ENCODE measurements at regions not wholly inside any gene's neighbourhood (a gene's known extent, or its start where the extent isn't known, plus 50 kb on each side); places are given as distances from the start of the nearest gene placed in this dataset.

DNA sequence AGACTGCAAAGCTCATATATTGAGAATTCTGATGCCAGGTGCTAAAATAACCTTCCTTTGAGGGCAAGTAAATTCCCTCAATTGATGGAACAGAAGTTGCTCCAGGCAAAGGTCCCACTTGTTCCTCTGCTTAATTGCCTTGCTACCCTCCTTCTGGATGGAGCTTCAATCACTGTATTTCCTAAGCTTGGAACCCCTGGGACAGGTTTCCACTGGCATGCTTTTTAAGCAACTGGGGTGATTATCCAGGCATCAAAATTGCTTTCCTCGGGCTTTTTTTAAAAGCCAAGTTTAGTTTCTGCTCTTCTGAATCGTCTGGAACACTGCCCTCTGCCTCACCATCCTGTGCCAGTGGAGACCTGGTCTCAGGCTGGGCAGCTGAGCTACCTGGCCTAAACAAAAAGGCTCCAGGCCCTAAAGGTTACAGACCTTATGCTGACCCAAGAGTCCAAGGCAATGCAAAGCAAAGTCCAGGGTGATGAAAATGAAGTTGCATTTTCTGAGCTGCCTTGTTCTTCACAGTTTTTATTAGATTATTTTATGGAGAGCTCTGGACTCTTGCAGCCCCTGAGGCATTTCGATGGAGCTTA lies 167.9 kb upstream of the CD180 start:
- DNase-seq (ENCODE audit: low spot score) = no peak

- no peak for DNase-seq (ENCODE audit: low spot score)
Measured at GRCh38 chr5:67363963-67364362, 167.4 kb upstream of the CD180 start.

GRCh38 chr5:67363180-67363709 lies 166.6 kb upstream of the CD180 start:
- no peak for DNase-seq (ENCODE audit: low spot score)

GRCh38 chr5:67361932-67362729 lies 165.5 kb upstream of the CD180 start:
- no peak for DNase-seq (ENCODE audit: low spot score)

GRCh38 chr5:67360047-67360446 lies 163.4 kb upstream of the CD180 start:
- DNase-seq (ENCODE audit: low spot score) = no peak

DNA sequence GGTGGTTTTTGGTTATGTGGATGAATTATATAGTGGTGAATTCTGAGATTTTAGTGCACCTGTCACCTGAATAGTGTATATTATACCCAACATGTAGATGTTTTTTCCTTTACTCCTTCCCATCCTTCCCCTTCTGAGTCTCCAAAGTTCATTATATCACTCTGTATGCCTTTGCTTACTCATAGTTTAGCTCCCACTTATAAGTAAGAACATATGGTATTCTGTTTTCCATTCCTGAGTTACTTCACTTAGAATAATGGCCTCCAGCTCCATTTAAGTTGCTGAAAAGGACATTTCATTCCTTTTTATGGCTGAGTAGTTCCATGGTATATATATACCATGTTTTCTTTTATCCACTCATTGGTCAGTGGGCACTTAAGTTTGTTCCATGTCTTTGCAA lies 161.6 kb upstream of the CD180 start:
- DNase-seq (ENCODE audit: low spot score) = no peak

- no peak for DNase-seq (ENCODE audit: low spot score)
Measured at GRCh38 chr5:67355120-67355713, 158.6 kb upstream of the CD180 start.

GRCh38 chr5:67353500-67354450 lies 157.2 kb upstream of the CD180 start:
- DNase-seq (ENCODE audit: low spot score) = no peak

GRCh38 chr5:67350618-67351201 lies 154.1 kb upstream of the CD180 start:
- no peak for DNase-seq (ENCODE audit: low spot score)

DNA sequence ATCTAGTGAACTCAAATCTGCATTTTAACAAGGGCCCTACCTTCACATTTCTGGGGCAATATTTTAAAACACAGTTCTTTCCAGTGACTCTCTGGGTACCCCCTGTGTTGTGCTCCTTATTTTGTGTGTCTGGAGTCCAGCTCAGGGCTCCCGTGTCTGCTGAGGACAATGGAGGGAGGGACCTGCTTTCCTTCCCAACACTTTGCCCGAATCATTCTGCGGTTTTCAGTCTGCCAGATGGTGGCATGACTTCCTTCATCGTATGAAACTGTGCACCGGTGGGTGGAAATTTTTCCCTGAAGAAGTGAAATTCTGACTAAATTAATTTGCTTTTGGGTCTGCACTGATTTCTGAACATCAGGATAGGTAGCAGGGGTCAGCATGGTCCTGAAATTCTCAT lies 153.6 kb upstream of the CD180 start:
- no peak for DNase-seq (ENCODE audit: low spot score)

- DNase-seq (ENCODE audit: low spot score) = no peak
Measured at GRCh38 chr5:67347821-67348220, 151.2 kb upstream of the CD180 start.

- no peak for DNase-seq (ENCODE audit: low spot score)
Measured at GRCh38 chr5:67346611-67347010, 150.0 kb upstream of the CD180 start.

DNA sequence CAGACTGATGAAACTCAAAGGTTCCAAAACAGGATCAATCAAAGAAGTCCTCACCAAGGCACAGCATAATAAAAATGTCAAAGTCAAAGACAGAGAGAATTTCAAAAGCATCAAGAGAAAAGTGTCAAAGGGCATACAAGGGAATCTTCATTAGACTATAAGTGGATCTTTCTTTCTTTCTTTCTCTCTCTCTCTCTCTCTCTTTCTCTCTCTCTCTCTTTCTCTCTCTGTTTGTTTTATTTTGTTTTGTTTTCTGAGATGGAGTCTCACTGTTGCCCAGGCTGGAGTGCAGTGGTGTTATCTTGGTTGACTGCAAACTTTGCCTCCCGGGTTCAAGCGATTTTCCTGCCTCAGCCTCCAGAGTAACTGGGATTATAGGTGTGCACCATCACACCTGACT lies 148.3 kb upstream of the CD180 start:
- DNase-seq (ENCODE audit: low spot score) = no peak

DNA sequence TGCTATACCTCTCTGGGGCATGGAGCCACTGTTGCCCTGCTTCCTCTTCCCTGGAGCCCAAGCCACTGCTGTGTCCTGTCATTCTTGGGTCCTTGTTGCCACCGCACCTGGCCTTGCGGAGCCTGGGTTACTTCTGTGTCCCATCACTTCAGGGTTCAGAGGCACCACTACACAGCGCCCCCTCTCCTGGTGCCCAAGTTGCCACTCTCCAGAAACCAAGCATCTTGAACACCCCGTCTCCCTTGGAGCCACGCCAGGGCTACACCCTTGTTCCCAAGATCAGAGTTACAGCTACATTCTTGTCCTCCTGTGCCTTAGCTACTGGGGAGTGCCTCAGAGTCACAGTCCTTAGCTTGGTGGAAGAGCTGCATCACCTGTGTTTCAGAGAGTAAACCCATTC lies 147.2 kb upstream of the CD180 start:
- no peak for DNase-seq (ENCODE audit: low spot score)

DNA sequence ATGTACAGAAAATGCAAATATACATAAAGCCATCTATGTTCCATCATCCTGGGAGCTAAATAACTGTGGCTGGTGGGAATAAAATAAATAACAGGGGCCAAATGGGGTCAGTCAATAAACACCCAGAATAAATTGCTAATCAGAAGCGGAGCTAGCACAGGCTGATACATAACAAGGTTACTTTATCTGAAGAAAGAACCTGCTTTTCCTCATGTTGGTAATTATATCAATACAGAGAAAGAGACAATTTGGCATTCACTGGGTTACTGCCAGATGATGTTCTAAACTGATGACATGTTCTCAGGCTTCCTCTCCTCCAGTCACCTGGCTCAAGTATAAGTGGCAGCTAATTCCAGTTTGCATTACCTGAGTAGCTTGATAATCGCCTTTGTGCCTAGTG lies 144.9 kb upstream of the CD180 start:
- DNase-seq (ENCODE audit: low spot score) = no peak

DNA sequence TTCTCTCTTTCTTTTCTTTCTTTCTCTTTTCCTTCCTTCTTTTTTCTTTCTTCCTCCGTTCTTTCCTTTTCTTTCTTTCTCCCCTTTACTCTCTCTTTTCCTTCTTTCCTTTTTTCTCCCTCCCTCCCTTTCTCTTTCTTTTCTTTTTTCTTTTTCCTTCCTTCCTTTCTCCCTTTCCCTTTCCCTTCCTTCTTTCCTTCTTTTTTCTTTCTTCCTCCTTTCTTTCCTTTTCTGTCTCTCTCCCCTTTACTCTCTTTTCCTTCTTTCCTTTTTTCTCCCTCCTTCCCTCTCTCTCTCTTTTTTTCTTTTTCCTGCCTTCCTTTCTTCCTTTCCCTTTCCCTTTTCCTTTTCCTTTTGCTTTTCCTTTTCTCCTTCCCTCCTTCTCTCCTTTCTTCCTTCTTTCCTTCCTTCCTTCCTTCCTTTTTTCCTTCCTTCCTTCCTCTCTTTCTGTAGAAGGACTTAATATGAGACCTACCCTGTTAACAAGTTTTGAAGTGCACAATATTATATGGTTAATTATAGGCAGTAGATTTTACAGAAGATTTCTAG lies 142.7 kb upstream of the CD180 start:
- DNase-seq (ENCODE audit: low spot score) = no peak

GRCh38 chr5:67338421-67338820 lies 141.8 kb upstream of the CD180 start:
- DNase-seq (ENCODE audit: low spot score) = no peak

- no peak for DNase-seq (ENCODE audit: low spot score)
Measured at GRCh38 chr5:67337751-67338150, 141.2 kb upstream of the CD180 start.

- DNase-seq (ENCODE audit: low spot score) = no peak
Measured at GRCh38 chr5:67335426-67335825, 138.8 kb upstream of the CD180 start.

DNA sequence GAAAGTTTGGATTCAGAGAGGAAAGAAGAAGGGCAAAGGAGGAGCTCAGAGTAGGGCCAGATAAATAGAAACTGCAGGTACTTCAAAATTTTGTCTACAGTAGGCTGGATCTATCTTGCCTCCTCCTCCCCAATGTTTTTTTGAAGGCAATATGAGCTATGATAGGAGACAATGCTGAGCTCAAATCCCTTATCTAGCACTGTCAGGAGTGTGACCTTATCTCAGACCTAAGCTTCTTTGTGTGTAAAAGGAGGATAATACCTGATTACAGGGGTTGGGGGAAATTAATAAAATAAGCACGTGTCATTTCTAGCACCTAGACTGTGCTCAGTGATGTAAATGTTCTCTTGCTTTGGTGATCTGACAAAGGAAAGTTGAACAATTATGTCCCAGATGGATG lies 137.8 kb upstream of the CD180 start:
- DNase-seq (ENCODE audit: low spot score) = no peak

DNA sequence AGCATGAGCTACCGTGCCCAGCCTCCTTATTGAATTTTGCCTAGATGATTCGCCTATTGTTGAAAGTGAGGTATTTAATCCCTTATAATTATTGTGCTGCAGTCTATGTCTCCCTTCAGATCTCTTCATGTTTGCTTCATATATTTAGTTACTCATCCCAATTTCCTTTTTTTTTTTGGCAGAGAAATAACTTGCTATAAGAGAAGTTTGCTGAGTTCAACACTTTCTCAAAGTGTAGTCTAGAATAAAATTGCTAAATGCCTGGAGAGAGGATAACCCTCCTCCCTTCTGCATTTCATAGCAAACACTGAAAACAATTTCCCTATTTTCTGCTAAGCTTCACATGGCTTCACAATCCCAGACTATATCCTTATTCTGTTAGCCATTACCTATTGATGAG lies 136.6 kb upstream of the CD180 start:
- DNase-seq (ENCODE audit: low spot score) = no peak

Measured in ecto neural progenitor cell (in vitro differentiated cells).